22Rv1 (cell line): ENCODE measurements at regions not wholly inside any gene's neighbourhood (a gene's known extent, or its start where the extent isn't known, plus 50 kb on each side); places are given as distances from the start of the nearest gene placed in this dataset.
"Not testable (repeated sequence)": the region's sequence is repeated elsewhere in the genome, so short reads cannot be mapped to it uniquely, and the experiment has no call there.

Experiments used
- H3K27ac ChIP-seq: fragments of 450-650 bp; 2 replicates; pipeline ENCODE4 v1.5.1; 2017
- ZFX ChIP-seq: fragments of 450-650 bp; IDR thresholded peaks from 2 replicates; pipeline ENCODE4 v1.6.1; 2017; ENCODE audit warnings: antibody characterized with exemption, borderline replicate concordance
- TF ChIP-seq, protein P1 (sequence below): fragments of 450-650 bp; IDR thresholded peaks from 2 replicates; pipeline ENCODE4 v1.5.1; 2017; ENCODE audit warnings: mild to moderate bottlenecking

DNA sequence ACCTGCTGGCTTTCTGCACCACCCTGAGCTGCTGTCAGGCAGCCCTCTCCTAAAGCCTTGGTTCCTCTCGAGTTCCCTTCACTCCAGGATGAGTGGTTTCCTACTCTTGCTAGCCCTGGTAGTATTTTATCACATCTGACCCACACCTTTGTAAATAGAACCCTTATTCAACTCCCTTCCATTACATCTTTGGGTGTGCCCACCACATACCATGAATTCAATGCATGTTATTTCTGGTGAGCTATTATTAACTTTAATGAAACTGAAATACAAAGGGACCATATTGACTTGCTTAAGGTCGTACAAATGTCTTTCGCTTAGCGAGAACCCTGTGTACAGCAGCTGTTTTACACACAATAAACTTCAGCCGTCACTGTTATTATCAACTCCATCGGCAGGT lies 521.3 kb downstream of the GRIN2A start:
- TF ChIP-seq ZFX, result no peak
- TF ChIP-seq, protein P1, sequence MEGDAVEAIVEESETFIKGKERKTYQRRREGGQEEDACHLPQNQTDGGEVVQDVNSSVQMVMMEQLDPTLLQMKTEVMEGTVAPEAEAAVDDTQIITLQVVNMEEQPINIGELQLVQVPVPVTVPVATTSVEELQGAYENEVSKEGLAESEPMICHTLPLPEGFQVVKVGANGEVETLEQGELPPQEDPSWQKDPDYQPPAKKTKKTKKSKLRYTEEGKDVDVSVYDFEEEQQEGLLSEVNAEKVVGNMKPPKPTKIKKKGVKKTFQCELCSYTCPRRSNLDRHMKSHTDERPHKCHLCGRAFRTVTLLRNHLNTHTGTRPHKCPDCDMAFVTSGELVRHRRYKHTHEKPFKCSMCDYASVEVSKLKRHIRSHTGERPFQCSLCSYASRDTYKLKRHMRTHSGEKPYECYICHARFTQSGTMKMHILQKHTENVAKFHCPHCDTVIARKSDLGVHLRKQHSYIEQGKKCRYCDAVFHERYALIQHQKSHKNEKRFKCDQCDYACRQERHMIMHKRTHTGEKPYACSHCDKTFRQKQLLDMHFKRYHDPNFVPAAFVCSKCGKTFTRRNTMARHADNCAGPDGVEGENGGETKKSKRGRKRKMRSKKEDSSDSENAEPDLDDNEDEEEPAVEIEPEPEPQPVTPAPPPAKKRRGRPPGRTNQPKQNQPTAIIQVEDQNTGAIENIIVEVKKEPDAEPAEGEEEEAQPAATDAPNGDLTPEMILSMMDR, result no peak
- no peak overlapping the region for H3K27ac ChIP-seq

DNA sequence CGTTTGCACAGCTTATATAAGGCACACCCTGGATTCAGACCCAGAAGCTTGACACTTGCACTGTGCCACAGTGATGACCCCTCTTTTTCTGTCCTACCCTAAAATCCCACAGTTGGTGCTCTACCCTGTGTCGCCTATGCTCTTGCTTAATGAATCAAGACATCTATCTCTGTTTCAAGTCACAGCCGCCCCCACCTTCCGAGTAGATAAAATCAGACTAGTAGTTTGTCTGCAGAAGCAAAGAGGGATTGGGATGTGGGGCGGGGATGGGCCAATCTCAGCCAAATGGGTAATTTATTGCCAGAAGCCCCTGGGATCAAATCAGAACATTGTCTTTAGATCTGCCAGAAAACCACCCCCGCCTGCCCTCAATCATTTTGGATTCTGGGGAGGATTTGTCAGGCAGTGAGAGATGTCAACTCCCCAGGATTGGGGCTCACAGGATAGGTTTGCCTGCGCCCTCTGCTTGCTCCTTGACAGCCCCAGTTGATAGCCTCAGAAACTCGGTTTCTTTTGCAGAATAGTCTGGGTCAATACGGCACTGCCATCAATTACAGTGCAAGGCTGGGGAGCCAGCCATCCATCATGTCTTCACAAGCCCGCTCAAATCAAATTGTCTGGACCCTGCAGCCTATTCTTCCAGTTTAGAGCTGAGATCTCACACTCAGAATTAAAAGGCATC lies 520.8 kb downstream of the GRIN2A start:
- no peak for TF ChIP-seq ZFX
- TF ChIP-seq, protein P1, result no peak
- no peak overlapping the region for H3K27ac ChIP-seq

DNA sequence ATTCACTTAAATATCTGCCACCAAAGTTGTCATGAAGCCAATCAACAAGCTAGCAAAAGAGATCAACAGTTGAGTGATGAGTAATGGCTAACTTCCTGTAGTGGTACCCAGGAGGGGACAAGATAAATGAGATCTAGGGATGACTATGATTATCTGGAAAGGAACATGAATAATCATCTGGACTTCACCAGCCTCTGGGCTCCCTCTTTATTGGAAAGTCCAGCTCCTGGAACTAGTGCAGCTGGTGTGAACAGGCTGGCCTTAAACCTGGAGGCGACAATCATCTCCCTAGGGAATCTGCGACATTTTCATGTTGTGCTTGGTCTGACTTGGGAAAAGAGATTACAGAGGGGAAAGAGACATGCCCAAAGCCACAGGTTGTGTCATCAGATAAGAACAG lies 518.6 kb downstream of the GRIN2A start:
- TF ChIP-seq ZFX, result no peak
- TF ChIP-seq, protein P1, result no peak

DNA sequence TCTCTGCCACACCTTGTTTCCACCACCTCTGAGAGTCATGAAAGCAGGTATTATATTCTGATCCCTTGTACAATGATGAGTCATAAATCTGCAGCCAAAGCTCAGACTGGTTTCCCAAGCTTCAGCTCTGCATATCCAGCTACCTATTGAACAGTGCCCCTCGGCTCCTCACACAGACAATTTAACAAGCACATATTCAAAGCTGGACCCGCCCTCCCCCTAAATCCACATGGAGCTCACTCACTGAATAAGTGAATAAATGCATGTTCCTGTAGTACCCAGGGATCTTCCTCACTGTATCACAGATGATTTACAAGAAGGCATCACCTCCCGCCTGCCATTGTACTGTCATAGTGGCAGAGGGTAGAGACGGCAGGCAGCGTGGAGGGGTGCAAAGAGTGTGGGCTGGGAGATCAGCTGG lies 516.4 kb downstream of the GRIN2A start:
- TF ChIP-seq, protein P1, result no peak
- no peak for TF ChIP-seq ZFX
- H3K27ac ChIP-seq, result no peak overlapping the region

More for the DNA sequence above, 518.6 kb downstream of the GRIN2A start:
- no peak overlapping the region for H3K27ac ChIP-seq

DNA sequence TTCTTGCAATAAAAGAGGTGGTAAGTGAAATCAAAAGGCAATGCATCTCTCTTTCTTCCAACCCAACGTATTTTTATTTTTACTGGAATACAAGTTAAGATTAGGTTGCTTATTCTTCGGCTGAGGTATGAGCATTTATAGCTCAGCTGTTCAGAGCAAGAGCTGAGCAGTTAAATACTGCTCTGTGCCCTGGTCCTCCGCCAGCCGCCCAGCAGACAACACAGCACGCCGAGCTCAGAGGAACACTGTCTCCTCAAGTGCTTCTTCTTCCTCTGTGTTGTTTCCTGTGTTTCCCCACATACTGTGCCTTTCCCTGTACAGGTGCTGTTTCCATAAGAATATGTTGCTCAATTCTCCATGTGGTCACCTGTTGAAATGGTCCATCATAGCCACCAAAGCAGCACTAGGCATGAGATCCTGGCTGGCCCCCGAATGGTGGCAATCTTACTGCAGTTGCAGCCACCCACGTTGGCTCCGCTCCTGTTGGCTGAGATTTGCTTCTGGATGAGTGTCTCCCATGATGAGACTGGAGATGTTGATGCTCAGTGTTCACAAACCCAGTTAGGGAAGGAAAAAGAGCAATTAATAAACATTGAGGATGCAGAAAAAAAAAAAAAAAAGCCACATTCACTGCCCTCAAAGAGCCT lies 515.3 kb downstream of the GRIN2A start:
- no peak overlapping the region for H3K27ac ChIP-seq

DNA sequence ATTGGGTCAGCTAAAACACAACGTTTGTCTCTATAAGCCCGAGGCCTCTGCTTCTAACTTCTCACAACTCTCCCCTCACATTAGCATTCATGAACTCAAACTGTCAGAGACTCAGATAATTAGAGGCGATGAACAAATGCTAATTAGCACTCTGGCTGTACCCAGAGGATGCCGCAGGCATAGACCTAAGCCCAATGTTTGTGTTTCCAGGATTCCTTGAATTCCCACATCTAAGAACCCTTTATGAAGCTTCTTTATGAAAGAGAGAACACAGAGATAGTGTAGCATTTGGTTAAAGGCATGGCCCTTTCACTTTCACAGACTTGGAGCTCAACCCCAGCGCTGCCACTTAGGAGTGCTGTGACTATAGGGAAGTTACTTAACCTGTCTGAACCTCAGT lies 512.2 kb downstream of the GRIN2A start:
- TF ChIP-seq ZFX, result no peak
- TF ChIP-seq, protein P1, result no peak
- no peak overlapping the region for H3K27ac ChIP-seq

More for the DNA sequence above, 515.3 kb downstream of the GRIN2A start:
- TF ChIP-seq, protein P1, result no peak
- no peak for TF ChIP-seq ZFX

DNA sequence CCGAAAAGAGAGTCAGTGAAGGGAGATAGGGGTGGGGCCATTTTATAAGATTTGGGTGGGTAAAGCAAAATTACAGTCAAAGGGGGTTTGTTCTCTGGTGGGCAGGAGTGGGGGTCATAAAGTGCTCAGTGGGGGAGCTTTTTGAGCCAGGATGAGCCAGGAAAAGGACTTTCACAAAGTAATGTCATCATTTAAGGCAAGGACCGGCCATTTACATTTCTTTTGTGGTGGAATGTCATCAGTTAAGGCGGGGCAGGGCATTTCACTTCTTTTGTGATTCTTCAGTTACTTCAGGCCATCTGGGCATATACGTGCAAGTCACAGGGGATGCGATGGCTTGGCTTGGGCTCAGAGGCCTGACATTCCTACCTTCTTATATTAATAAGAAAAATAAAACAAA lies 511.6 kb downstream of the GRIN2A start:
- not testable (repeated sequence) for H3K27ac ChIP-seq

DNA sequence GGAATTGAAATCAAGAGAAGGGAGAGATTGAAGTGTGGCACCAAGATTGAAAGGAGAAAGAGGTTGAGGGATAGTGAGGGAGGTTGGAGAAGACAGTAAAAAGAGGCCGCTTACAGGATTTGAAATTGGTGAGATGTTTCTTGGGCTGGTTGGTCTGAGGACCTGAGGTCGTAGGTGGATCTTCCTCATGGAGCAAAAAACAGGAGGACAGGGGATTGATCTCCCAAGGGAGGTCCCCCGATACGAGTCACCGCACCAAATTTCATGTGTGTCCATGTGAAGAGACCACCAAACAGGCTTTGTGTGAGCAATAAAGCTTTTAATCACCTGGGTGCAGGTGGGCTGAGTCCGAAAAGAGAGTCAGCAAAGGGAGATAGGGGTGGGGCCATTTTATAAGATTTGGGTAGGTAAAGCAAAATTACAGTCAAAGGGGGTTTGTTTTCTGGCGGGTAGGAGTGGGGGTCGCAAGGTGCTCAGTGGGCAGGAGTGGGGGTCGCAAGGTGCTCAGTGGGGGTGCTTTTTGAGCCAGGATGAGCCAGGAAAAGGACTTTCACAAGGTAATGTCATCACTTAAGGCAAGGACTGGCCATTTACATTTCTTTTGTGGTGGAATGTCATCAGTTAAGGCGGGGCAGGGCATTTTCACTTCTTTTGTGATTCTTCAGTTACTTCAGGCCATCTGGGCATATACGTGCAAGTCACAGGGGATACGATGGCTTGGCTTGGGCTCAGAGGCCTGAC lies 505.5 kb downstream of the GRIN2A start:
- not testable (repeated sequence) for H3K27ac ChIP-seq
